HG03066 (cell line): ENCODE measurements at regions not wholly inside any gene's neighbourhood (a gene's known extent, or its start where the extent isn't known, plus 50 kb on each side); places are given as distances from the start of the nearest gene placed in this dataset.
"Not testable (repeated sequence)": the region's sequence is repeated elsewhere in the genome, so short reads cannot be mapped to it uniquely, and the experiment has no call there.

Experiments used
- ATAC-seq: cut with Tn5 transposase; IDR thresholded peaks from one replicate; pipeline ENCODE4 v1.9.1; 2021; ENCODE audit warnings: low read depth; ENCODE audit not compliant: unreplicated experiment

DNA sequence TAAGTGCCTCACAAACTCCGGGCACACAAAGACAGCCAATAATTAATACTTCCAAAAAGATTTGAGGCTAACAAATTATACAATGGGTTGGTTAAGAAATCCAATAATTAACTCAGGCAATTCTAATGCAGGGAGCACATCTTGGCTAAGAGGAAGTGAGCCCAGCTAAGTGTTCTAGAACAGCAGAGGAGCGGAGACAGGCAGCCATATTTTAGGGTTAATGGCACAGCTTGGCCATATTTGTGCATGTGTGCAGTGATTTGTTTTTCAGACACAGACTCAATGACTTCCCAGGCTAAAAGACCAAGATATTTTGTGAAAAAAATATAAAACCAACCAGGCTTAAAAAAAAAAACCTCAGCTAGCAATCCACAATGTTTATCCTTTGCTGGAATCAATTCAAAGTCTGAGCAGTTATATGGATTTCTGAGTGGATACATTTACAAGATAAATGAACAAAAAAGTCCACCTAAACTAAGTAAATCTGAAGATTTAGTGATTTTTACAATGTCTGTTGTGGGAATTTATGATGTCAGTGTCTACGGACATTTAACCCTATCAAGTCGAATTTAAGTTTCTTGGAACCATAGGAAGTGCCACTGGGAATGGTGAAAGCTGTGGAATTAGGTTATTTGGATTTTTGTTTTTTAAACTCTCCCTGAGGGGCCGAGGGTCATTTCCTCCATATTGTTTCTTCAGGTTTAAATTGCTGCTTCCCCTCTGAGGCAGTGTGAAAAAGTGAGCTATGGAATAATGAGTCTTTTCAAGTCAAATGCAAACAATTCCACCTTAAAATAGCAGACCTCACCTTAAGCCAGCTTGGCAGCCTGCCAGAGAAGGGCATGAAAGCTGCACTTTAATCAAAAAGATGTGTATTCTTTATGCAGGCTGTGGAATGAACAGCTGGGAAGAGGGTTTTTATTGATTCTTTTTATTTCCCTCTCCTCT is 413.7 kb upstream of the TBL1XR1 start:
- ATAC-seq = no peak

DNA sequence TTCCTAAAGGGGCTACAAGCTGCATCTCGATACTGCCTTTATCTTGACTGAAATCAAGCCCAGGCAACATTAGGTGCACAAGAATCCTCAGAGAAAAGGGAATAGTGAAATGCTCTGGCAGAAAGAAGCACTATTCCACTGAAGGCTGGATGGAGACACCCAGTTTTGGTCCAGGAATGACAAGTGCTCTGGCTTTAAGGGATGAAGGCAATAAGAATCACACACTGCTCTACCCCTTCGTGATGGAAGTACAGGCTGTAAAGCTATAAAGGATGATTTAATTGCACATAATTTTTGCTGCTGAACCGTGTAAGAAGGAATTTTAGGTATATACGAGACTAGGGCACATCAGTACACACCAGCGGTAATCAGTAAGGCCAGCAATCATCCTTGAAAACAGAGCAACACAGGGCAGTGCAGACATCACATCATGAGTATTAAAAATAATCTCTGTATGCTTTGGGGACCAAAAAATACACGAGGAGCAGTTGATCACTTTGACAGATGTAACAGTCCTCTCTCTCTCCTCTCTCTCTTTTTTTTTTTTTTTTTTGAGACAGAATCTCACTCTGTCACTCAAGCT is 414.6 kb upstream of the TBL1XR1 start:
- ATAC-seq = no peak

DNA sequence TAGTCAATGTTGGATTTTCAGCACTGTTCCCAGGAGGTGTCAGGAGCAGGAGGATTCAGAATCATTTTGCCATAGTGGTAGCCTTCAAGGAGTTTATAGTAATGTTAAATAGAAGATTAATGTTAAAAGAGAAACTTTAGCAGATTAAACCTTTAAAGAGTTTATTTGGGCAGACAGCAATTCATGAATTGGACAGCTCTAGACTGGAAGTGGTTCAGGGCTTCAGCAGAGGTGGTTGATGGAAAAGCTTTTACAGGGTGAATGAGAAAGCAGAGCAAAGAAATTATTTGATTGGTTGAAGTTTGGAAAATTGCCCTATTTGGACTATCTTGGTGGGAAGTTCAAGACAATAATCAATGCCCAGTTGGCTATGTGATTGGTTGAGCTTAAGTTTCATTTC is 416.6 kb upstream of the TBL1XR1 start:
- ATAC-seq = no peak

DNA sequence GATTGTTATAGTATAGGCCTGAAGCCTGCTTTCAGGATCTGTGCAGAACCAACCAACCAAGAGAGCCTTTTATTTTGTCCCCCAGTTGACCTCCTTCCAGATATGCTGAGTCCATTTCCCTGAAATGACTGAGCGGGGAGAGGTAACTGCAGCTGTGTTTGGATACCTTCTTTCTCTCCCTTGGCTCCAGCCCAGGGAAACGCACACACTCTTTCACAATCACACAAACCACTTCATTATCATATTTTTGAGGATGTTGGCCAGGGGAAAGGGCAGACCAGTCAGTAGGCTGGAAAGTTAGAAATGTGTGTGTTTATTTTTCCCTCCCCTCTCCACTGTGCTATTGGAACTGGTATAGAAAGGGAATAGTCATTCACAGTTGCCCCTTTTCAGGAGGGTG is 417.7 kb upstream of the TBL1XR1 start:
- ATAC-seq = no peak

DNA sequence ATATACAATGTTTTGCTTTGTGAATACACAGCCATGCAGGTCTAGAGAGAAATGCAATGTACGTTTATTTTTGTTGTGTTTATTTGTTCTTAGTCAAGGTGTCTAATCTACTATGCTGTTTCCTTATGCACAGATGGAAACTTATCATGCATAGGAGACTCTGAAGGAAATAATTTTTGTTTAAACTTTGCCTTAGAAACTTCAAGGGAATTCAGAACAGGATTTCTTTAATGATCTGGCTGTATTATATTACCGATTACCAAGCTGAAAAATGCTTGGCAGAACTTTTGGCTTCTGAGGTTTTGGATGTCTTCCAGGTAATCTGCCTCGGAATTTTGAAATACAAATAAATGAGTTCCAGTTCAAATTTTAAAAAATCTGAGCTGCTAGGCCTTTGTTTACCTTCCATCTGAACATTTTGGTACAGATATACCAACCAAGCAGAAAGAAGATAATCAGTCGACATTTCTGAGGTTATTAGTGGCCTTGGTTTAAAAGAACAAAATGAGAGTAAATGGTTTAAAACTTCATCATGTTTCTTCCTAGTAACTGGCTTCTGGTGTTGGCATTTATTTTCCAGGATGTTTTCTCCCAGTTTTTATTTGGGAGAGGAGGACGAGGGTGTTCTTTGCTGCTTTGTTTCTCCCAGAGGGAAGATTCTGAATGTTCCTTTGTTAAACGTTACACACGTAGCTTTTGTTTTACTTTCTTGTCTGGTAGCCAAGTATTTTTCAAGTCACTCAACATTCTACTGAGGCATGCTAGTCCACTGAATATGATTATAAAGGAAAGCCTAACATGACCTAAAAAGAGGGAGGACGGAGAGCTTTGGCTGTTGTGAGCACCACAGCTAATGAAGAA is 421.8 kb upstream of the TBL1XR1 start:
- no peak for ATAC-seq

DNA sequence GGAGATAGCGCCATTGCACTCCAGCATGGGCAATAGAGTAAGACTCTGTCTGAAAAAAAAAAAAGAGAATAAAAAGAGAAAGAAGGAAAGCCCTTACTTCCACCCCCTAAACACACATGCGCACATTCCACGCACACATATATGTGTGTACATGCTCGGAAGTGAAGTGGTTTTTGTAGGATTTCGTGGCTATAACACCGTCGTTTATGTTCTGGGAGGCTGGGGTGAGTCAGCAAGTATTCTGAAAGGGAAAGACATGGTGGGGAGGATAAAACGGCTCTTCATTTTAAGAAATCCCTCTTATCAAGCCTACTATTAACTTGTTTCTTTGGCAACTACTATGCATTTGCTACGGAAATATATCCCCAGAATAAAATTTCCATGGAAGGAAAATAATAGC is 422.8 kb upstream of the TBL1XR1 start:
- no peak for ATAC-seq

DNA sequence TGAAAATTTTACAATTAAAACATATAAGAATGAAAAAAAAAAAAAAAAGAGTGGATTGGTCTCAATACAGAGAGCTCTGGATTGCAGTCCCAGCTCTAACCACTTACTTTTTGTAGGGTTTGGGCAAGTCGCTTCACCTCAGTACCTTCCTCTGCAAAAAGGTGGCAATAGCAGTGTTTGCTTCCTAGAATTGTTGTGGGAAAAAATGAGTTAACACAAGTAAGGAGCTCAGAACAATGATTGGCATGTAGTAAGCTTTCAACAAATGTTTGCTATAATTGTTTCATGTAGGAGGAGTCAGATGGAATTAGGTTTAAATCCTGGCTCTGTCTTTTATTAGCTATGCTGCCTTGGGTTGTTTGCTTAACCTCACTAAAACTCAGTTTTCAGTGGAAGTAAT is 425.2 kb upstream of the TBL1XR1 start:
- no peak for ATAC-seq

DNA sequence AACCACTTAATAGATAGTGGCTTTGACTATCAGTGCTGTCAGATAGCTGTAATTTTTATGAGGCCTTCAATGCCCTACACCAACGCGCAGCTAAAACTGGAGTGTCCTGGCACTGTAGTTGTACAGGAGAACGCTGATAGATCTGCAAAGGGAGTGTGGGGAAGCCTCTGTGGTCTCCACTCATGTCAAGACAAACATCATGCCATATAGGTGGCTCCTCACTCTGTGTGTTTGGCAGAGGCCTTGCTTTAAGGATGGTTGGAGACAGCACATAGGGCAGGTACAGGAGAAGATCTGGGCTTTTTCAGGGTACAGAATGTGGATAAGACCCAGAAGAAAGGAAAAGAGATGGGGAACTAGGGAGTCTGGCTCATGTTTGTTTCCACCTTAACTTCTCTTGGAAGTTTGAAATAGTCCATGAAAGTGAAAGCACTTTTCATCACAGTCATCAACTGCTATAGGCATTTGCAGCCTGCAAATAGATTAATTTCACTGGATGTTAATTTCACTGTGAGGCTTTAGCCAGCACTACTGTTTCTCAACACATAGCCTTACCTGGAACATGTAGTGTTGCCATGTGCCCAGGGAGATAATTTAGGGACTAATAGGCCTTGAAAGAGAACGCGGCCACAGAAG is 425.8 kb upstream of the TBL1XR1 start:
- ATAC-seq = no peak

DNA sequence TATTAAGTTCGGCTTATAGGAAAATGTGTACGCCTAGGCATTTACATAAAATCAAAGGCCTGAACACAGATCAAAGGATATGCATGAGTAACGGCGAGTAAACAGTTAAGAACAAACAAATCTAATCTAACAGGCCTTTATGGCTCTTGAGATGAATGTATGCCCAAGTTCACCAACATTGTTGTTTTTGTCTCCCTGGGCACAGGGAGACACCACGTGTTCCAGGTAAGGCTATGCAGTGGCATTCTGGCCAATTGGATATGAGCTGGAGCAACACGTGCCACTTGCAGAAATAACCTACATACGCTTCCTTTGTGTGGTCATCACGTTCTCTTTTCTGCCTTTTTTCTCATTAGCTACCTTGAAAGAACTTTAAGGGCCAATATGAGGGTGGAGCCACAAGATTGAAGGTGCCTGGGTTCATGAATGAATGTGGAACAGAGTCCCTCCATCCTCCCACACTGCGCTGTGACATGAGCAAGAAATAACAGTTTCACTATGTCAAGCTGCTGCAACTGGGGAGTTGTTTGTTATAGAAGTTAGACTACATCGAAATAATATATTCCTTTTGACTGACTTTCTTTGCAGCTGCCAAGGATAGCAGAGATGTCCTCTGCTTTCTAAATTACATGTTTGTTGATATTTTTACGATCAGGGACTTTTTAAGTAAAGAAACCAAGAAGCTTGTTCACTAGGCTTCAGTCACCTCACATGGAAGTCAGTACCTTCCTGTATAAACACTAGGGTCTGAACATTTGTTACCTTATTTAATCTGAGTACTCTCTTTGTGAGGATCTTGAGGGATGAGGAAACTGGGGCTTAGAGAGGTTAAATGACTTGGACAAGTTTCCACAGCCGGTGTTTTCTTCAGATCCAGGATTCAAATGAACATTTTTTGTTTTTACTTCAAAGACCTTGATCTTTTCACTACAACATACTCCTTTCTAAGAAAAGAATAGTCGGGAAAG is 427.5 kb upstream of the TBL1XR1 start:
- ATAC-seq = no peak

DNA sequence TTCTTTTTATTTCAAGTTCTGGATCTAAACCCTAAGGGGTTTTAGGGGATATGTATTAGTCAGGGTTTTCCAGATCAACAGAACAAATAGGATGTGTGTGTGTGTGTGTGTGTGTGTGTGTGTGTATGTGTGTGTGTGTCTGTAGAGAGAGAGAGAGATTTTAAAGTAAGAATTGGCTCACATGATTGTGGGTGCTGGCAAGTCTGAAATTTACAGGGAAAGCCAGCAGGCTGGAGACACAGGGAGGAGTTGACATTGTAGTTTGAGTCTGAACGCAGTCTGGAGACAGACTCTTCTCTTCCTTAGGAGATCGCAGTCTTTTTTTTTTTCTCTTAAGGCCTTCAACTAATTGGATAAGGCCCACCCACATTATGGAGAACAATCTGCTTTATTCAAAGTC is 428.8 kb upstream of the TBL1XR1 start:
- no peak for ATAC-seq

DNA sequence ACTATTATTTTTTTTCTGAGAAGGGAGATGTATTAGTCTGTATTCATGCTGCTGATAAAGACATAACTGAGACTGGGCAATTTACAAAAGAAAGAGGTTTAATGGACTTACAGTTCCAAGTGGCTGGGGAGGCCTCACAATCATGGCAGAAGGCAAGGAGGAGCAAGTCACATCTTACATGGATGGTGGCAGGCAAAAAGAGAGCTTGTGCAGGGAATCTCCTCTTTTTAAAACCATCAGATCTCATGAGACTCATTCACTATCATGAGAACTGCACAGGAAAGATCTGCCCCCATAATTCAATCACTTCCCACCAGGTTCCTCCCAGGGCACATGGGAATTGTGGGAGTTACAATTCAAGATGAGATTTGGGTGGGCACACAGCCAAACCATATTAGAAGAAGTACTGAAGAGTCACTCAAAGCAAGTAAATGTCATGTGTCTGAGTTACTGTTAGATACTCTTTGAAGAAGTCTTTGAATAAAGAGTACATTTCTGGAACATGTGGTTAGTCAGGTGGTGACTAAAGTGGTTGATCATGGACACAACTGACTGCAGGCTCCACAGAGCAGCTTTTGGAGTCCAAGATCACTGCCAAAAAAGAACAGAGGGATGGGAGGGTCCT is 430.9 kb upstream of the TBL1XR1 start:
- not testable (repeated sequence) for ATAC-seq

DNA sequence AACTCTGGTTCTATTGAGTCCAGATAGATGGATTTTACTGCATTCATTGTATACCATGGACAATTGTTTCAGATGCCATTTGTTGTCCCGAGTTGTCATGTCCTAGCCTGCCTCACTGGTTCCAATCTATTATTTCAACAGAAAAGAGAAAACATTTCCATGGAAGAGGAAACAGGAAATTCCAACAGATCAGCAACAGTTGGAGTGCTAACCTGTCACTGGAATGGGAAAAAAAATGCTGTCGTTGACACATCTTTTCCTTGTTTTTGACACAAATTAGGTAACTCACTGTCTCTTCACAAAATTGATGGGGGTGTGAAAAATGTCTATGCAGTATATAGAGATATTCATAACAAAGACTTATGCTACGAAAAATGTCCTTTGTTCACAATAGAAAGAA is 432.0 kb upstream of the TBL1XR1 start:
- no peak for ATAC-seq

DNA sequence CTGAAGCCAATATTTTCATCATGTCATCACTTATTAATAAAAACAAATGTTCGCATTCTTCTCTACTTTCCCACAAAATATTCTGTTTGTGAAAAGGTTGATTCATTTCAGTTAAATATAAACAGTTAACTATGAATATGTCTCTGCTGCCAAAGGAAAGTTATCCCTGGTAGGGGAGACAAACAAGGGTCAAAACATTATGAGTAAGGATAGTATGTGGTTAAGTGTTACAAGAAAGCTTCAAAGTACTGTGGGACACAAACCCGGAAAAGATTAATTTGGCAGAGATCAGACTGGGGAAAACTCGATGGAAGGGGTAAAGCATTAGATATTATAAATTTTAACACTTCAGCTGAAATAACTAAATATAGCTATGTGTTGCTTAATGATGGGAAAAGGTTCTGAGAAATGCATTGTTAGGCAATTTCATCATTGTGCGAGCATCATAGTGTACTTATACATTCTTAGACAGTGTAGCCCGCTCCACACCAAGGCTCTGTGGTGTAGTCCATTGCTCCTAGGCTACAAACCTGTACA is 436.5 kb upstream of the TBL1XR1 start:
- no peak for ATAC-seq

DNA sequence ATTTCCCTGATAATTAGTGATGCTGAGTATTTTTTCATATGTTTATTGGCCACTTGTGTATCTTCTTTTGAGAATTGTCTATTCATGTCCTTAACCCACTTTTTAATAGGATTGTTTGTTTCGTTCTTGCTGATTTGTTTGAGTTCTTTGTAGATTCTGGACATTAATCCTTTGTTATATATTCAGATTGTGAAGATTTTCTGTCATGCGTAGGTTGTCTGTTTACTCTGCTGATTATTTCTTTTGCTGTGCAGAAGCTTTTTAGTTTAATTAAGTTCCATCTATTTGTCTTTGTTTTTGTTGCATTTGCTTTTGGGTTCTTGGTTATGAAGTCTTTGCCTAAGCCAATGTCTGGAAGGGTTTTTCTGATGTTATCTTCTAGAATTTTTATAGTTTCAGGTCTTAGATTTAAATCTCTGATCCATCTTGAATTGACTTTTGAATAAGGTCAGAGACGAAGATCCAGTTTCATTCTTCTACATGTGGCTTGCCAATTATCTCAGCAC is 438.4 kb upstream of the TBL1XR1 start:
- ATAC-seq = not testable (repeated sequence)

DNA sequence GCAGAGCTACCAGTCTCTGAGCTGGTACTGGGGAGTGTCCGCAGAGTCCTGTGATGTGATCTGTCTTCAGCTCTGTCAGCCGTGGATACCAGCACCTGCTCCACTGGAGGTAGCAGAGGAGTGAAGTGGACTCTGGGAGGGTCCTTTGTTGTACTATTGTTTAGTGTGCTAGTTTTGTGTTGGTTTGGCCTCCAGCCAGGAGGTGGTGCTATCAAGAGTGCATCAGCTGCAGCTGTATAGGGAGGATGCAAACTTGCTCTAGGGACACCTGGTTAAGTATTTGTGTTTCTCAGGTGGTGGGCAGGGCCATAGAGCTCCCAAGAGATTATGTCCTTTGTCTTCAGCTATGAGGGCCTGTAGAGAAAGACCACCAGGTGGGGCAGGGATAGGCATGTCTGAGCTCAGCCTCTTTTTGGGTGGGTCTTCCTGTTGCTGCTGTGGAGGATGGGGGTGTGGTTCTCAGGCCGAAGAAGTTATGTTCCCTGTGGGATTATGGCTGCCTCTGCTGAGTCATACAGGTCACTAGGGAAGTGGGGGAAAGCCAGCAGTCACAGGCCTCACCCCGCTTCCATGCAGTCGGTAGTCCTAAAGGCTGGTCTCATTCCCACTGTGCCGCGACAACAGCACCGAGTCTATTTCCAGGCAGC is 443.2 kb upstream of the TBL1XR1 start:
- ATAC-seq = no peak

DNA sequence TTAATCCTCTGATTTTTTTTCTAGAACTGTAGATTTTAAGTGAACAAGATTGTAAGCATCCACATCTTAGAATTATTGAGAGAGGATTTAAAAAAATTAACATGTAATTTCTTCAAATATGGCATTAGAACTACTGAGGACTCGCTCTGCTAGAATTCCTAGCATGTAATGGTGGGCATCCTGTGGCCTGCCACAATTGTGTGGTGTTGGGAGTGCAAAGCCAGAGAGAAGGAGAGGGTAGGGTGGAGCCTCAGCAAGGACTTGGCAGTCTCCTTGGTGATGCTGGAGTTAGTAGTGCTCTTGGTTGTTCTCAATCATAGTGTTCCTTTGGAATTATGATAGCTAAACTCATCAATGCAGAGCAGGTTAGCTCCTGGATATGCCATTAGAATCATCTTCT is 443.9 kb upstream of the TBL1XR1 start:
- no peak for ATAC-seq

DNA sequence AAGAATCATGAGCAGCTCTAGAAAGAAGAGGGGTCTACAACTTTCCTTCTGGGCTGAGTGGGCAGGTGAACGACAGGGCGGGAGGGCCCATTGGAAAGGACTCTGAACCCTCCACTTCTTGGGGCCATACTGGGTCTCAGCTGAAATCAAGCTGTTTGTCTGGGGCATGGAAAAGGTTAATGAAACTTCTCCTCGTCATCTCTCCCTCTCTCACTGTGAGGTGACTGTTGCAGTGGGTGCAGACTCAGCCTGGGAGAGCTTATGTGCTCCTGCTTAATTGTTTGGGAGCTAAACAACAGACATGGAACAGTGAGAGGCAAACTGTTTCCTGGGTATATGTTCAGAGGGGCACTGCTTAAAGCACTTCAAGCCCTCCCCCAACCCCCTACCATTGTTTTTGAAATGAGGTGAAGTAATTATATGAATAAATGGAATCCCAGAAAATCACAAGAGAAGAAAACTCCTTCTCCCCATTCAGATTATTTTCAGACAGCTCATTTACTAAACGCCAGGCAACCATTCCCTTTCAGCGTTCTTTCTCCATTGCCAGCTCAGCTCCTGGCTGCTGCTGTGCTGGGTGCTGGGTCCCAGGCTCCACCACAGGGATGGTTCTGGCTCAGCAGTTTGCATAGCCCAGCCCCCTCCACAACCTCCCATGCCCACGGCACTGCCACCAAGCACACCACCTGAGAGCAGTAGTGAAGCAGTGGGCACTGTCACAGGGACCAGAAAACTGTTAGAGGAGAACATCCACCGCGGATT is 444.9 kb upstream of the TBL1XR1 start:
- ATAC-seq = no peak

DNA sequence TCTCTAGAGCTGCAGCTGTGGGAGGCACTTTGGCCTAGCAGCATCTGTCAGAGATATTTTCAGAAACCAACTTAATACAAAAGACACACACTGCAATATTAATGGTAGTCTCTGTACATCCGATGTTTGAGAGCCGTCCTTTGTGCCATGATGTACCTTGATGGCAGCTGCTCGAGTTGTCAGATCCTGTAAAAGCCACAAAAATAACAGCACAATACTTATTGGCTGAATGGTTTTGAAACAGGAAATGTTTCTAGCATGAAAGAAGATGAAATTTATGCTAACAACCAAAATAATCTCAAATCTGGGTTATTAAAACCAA is 445.5 kb upstream of the TBL1XR1 start:
- no peak for ATAC-seq
